ENCODE measurements at regions not wholly inside any gene's neighbourhood (a gene's known extent, or its start where the extent isn't known, plus 50 kb on each side); places are given as distances from the start of the nearest gene placed in this dataset.

DNA sequence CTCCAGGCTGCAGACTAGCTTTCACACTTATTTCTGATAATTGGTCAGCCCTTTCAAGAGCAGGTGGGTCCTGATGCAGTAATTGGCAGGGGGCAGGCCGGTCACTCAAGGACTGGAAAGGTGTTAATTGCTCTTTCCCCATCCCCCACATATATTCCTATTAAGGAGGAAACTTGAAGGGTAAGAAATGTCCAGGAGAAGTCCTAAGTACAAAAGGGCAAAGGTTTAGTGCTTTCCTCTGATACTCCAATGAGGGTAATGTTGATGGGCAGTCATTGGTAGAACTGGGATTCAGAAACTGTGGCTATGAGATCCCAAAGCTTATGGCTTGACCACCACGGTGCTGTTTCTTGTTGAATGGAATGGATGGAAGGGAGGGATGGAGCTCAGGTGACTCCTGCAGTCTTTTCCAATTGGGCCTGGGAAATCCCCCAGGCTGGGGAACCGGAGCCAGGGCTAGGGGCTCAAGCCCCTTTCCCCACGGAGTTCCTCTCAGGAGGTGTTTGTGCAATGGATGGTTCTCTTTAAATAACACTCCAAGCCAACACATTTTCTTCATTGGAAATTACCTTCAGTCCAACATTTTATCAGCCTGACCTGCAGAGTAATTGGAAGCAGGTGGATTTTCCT, 103.2 kb upstream of the ALDH1B1 start:
- Mint-ChIP-seq H3K4me3 (no peak overlapping the region), H3K4me1 (no peaks in the 10 kb centered on the region), H3K27me3 (peaks cover 5% of the 10 kb centered on the region), H3K27ac (no peak overlapping the region), H3K36me3 (ENCODE audit: low read depth) (no peaks in the 10 kb centered on the region)
- DNase-seq (no peak), ATAC-seq (no peak)
- no peaks in the 10 kb centered on the region for H3K9me3 ChIP-seq (ENCODE audit: control insufficient read depth, low read length, poor library complexity, severe bottlenecking)

GRCh38 chr9:38288502-38288901, 104.0 kb upstream of the ALDH1B1 start:
- Mint-ChIP-seq H3K4me3 (no peak overlapping the region), H3K27ac (no peak overlapping the region), H3K36me3 (ENCODE audit: low read depth) (no peaks in the 10 kb centered on the region), H3K4me1 (no peaks in the 10 kb centered on the region), H3K27me3 (peaks cover 5% of the 10 kb centered on the region)
- DNase-seq (no peak), ATAC-seq (no peak)
- H3K9me3 ChIP-seq (ENCODE audit: control insufficient read depth, low read length, poor library complexity, severe bottlenecking), result no peaks in the 10 kb centered on the region

DNA sequence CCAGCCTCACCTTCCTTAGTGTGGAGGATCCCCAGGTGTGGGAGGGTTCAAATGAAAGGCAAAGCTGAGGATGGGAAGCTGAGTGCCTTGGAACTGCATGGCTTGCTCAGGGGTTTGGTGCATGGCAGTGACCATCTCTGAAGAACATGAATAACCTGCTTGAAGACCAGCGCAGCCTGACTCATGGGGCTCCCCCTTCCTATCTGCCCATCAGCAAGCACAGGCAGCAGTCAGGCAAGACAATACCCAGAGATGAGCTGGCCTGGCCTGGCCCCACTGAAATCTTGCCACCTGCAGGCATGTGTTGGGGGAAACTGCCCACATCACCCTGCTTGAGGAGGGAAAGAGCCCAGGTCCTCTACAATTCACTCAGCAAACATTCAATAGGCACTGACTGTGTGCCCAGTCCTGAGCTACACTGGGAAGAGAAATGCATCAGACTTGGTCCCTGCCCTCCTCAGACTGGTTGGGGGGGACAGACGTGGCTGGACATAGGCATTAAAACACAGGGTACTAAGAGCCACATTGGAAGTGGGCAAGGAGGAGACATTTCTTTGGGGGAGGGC, 105.0 kb upstream of the ALDH1B1 start:
- ATAC-seq, result no peak
- no peaks in the 10 kb centered on the region for H3K4me1 Mint-ChIP-seq
- H3K36me3 Mint-ChIP-seq (ENCODE audit: low read depth), result no peaks in the 10 kb centered on the region
- no peak overlapping the region for H3K4me3 Mint-ChIP-seq
- H3K27ac Mint-ChIP-seq, result no peak overlapping the region
- no peak for DNase-seq
- peaks cover 11% of the 10 kb centered on the region for H3K27me3 Mint-ChIP-seq
- no peaks in the 10 kb centered on the region for H3K9me3 ChIP-seq (ENCODE audit: control insufficient read depth, low read length, poor library complexity, severe bottlenecking)

DNA sequence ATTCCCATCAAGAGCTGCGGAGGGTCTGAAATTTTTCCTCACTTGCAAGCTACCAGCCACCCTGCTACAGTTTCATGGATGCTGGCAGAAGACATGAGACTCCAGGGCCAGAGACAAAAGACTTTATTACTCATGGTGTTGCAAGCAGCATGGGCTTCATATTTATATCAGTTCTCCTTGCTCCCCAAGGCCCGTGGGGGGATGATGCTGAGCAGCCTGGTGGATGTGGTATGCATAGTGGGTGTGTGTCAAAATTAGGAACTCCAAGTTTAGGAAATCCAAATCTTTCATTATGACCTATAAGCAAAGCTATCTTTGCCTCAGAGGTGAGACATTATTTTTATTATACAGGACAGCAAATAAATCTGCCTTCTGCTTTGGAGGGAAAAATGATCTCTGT, 105.7 kb upstream of the ALDH1B1 start:
- DNase-seq (no peak), ATAC-seq (no peak)
- Mint-ChIP-seq H3K27ac (no peak overlapping the region), H3K4me1 (no peaks in the 10 kb centered on the region), H3K4me3 (no peak overlapping the region), H3K36me3 (ENCODE audit: low read depth) (no peaks in the 10 kb centered on the region), H3K27me3 (peaks cover 10% of the 10 kb centered on the region)
- no peaks in the 10 kb centered on the region for H3K9me3 ChIP-seq (ENCODE audit: control insufficient read depth, low read length, poor library complexity, severe bottlenecking)

- H3K9me3 ChIP-seq (ENCODE audit: control insufficient read depth, low read length, poor library complexity, severe bottlenecking), result no peaks in the 10 kb centered on the region
- Mint-ChIP-seq H3K4me3 (no peak overlapping the region), H3K27me3 (peaks cover 10% of the 10 kb centered on the region), H3K4me1 (no peaks in the 10 kb centered on the region), H3K27ac (no peak overlapping the region), H3K36me3 (ENCODE audit: low read depth) (no peaks in the 10 kb centered on the region)
- no peak for ATAC-seq
- no peak for DNase-seq
Measured at GRCh38 chr9:38286357-38286756, 106.1 kb upstream of the ALDH1B1 start.

GRCh38 chr9:38285236-38285635, 107.3 kb upstream of the ALDH1B1 start:
- no peak for DNase-seq
- H3K9me3 ChIP-seq (ENCODE audit: control insufficient read depth, low read length, poor library complexity, severe bottlenecking), result no peaks in the 10 kb centered on the region
- no peak for ATAC-seq
- H3K4me1 Mint-ChIP-seq, result peaks cover 2% of the 10 kb centered on the region
- H3K27ac Mint-ChIP-seq, result no peak overlapping the region
- H3K4me3 Mint-ChIP-seq, result no peak overlapping the region
- H3K27me3 Mint-ChIP-seq, result peaks cover 10% of the 10 kb centered on the region
- no peaks in the 10 kb centered on the region for H3K36me3 Mint-ChIP-seq (ENCODE audit: low read depth)

DNA sequence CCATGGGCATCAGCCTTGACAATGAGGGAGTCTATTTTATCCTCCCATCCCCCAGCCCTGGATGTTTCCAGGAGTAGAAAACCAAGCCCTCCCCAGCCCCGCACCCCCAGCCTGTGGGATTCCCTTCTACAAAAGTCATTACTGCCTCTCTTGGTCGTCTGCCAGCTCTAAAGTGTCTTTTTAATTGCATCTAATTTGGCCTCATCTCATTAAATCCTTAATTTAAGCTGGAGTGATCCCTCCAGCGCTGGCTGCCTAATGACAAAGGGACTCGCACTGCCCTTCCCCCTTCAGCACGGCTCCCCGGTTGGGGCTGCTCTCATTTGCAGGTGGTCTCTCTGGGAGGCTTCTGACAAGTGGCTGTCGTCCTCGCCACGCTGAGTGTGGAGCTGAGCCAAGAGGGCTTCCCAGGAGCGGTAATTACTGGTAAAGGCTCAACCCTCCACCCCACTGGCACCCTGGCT, 107.9 kb upstream of the ALDH1B1 start:
- Mint-ChIP-seq H3K27ac (no peak overlapping the region), H3K4me3 (no peak overlapping the region), H3K4me1 (peaks cover 3% of the 10 kb centered on the region), H3K27me3 (peaks cover 10% of the 10 kb centered on the region), H3K36me3 (ENCODE audit: low read depth) (no peaks in the 10 kb centered on the region)
- no peaks in the 10 kb centered on the region for H3K9me3 ChIP-seq (ENCODE audit: control insufficient read depth, low read length, poor library complexity, severe bottlenecking)
- DNase-seq (no peak), ATAC-seq (no peak)

DNA sequence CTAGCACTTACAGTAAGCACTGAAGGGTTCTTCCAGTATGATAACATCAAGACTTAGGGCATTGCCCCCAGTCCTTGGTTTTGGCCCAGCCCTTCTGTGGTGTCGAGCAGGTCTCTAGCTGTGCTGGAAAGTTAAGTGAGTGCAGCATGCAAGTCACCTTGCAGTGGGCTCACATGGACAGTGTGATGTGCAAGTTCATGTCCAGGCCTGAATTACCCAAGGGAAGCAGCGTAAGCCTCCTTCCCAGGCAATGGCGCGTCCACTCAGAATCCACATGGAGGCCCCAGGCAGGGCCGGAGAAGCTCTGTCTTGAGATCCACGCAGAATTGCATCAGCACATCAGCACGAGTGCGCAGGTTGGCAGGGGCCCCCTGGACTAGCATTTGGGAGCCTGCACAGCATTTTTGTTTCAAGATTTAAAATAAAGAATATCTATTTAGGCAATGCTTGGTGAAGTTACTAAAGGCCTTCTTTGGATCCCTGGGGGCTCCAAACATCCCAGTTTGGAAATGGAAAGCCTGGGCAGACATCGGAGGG, 108.4 kb upstream of the ALDH1B1 start:
- peaks cover 10% of the 10 kb centered on the region for H3K27me3 Mint-ChIP-seq
- no peak overlapping the region for H3K4me3 Mint-ChIP-seq
- H3K36me3 Mint-ChIP-seq (ENCODE audit: low read depth), result peaks cover 2% of the 10 kb centered on the region
- peaks cover 8% of the 10 kb centered on the region for H3K4me1 Mint-ChIP-seq
- DNase-seq, result no peak
- no peak overlapping the region for H3K27ac Mint-ChIP-seq
- ATAC-seq, result no peak
- H3K9me3 ChIP-seq (ENCODE audit: control insufficient read depth, low read length, poor library complexity, severe bottlenecking), result no peaks in the 10 kb centered on the region

DNA sequence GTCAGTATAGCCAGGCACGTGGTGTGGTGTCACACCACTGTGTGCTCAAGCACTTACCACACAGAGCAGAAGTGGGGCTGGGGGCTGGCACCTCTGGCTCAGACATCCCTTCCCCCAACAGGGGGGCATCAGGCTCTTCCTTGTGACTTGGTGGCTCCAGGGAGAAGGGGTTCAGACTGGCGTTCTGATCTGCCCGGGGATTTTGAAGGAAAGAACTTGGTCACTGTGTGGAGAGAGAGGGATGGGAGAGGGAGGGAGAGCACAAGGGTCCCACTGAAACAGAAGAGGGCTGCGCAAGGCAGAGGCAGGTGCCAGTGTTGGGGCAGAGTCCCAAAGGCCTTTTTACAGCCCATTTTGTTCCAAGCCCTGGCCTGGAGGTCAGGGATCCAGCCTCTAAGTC, 109.7 kb upstream of the ALDH1B1 start:
- no peak for DNase-seq
- Mint-ChIP-seq H3K27me3 (peaks cover 10% of the 10 kb centered on the region), H3K4me1 (peaks cover 18% of the 10 kb centered on the region), H3K36me3 (ENCODE audit: low read depth) (peaks cover 2% of the 10 kb centered on the region), H3K4me3 (no peak overlapping the region), H3K27ac (no peak overlapping the region)
- ATAC-seq, result no peak
- H3K9me3 ChIP-seq (ENCODE audit: control insufficient read depth, low read length, poor library complexity, severe bottlenecking), result no peaks in the 10 kb centered on the region

GRCh38 chr9:38281917-38282316, 110.6 kb upstream of the ALDH1B1 start:
- no peak for DNase-seq
- peaks cover 21% of the 10 kb centered on the region for H3K4me1 Mint-ChIP-seq
- no peak overlapping the region for H3K4me3 Mint-ChIP-seq
- ATAC-seq, result no peak
- H3K9me3 ChIP-seq (ENCODE audit: control insufficient read depth, low read length, poor library complexity, severe bottlenecking), result no peaks in the 10 kb centered on the region
- peaks cover 2% of the 10 kb centered on the region for H3K36me3 Mint-ChIP-seq (ENCODE audit: low read depth)
- H3K27me3 Mint-ChIP-seq, result peaks cover 10% of the 10 kb centered on the region
- H3K27ac Mint-ChIP-seq, result no peak overlapping the region

DNA sequence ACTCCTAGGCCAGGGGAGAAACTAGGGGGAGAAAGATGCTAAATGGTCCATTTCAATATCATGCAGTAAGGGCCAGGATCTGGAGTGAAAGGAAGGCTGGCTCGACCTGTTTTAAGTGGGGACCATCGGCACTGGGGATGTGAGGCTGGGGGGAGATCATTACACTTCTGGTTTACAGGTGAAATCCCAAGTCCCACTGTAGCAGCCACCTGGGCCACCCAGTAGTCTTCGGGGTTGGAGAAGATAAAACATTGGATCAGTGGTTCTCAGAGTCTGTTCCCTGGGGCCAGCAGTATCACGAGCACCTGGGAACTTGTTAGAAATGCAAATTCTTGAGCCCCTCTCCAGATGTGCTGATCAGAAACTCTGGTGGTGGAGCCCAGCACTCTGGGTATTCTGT, 111.3 kb upstream of the ALDH1B1 start:
- ATAC-seq (no peak), DNase-seq (no peak)
- no peak overlapping the region for H3K27ac Mint-ChIP-seq
- no peaks in the 10 kb centered on the region for H3K9me3 ChIP-seq (ENCODE audit: control insufficient read depth, low read length, poor library complexity, severe bottlenecking)
- no peak overlapping the region for H3K4me3 Mint-ChIP-seq
- H3K27me3 Mint-ChIP-seq, result peaks cover 10% of the 10 kb centered on the region
- peaks cover 2% of the 10 kb centered on the region for H3K36me3 Mint-ChIP-seq (ENCODE audit: low read depth)
- peaks cover 21% of the 10 kb centered on the region for H3K4me1 Mint-ChIP-seq

DNA sequence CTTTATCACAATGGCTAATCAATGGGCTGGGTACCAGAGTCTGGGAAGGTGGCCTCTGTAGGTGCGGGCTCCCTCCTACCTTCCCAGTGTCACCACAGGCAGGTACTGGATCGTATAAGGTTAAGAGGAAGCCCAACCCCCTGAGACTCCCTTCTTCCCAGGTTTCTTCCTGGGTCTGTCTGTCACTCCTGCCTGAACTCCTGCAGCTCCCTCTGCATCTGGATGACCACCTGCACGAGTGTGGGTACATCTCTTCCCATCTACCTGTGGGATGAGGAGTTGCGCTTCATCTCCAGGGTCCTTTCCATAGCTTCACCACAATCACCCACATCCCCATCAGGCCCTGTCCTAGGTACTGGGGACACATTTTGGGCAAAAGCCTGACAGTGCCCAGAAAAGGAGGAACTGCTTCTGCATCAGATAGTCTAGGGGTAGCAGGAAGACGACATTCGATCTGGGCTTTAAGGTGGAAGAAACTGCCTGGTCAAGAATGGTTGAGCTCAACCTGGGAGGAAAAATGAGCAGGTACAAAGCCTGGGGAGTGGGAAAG, 112.2 kb upstream of the ALDH1B1 start:
- H3K9me3 ChIP-seq (ENCODE audit: control insufficient read depth, low read length, poor library complexity, severe bottlenecking), result no peaks in the 10 kb centered on the region
- no peak overlapping the region for H3K27ac Mint-ChIP-seq
- H3K4me1 Mint-ChIP-seq, result peaks cover 21% of the 10 kb centered on the region

DNA sequence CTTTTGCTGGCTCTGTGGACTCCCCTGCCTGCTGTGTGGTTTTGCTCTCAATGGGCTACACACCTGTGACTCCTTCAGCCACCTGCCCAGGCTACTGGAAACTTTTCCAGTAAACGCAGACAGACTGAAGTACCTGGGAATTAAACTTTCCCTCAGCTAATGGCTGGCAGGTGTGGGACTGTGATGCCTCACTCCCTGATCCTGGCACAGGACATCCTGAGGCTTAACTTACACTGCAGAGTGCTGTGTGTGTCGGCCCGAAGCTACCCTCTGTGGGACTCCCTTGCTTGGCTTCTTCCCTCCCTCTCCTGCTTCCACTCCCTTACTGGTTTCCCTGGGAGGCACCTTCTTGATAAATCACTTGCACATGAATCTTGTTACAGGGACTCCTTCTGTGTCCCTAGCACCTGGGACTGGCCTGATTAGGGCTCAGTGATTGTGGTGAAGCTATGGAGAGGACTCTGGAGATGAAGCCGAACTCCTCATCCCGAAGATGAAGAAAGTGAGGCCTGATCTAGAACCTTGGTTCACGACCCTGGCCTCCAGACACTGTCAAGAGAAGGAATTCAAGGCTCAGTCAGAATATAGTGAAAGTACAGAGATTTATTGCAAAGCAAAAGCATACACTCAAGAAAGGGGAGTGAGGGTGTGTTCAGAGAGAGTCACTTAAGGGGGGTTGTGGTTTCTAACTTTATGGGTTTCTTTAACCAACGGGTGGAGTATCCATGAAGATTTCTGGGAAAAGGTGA, 113.4 kb upstream of the ALDH1B1 start:
- no peaks in the 10 kb centered on the region for H3K9me3 ChIP-seq (ENCODE audit: control insufficient read depth, low read length, poor library complexity, severe bottlenecking)
- no peak for DNase-seq
- Mint-ChIP-seq H3K4me3 (peak overlapping the region; percentile 73), H3K27me3 (peaks cover 21% of the 10 kb centered on the region), H3K4me1 (peaks cover 21% of the 10 kb centered on the region), H3K27ac (peak overlapping the region; percentile 87), H3K36me3 (ENCODE audit: low read depth) (peaks cover 4% of the 10 kb centered on the region)
- ATAC-seq, result peak; percentile 25

More for the DNA sequence above, 112.2 kb upstream of the ALDH1B1 start:
- no peak overlapping the region for H3K4me3 Mint-ChIP-seq
- ATAC-seq (no peak), DNase-seq (no peak)
- H3K27me3 Mint-ChIP-seq, result peaks cover 14% of the 10 kb centered on the region
- peaks cover 4% of the 10 kb centered on the region for H3K36me3 Mint-ChIP-seq (ENCODE audit: low read depth)
